Endodermal cell (in vitro differentiated cells): ENCODE measurements at regions not wholly inside any gene's neighbourhood (a gene's known extent, or its start where the extent isn't known, plus 50 kb on each side); places are given as distances from the start of the nearest gene placed in this dataset.

ENCODE experiments used
- DNase-seq: peaks from one replicate; pipeline ENCODE4 v3.0.0-alpha.2; 2017
- H3K27ac ChIP-seq: 2 replicates; pipeline ENCODE4 v1.5.1; 2013; ENCODE audit warnings: mild to moderate bottlenecking, low read depth, low read length, moderate library complexity
- H3K27me3 ChIP-seq: 2 replicates; pipeline ENCODE4 v1.6.1; 2013; ENCODE audit warnings: mild to moderate bottlenecking, low read length, moderate library complexity; ENCODE audit not compliant: insufficient read depth, control insufficient read depth, poor library complexity, severe bottlenecking
- H3K36me3 ChIP-seq: 2 replicates; pipeline ENCODE4 v1.7.0; 2013; ENCODE audit warnings: mild to moderate bottlenecking, low read length, moderate library complexity; ENCODE audit not compliant: control insufficient read depth, insufficient read depth
- H3K4me1 ChIP-seq: one replicate; pipeline ENCODE4 v1.7.0; 2013; ENCODE audit warnings: low read length; ENCODE audit not compliant: control insufficient read depth, insufficient read depth
- H3K4me3 ChIP-seq: 2 replicates; pipeline ENCODE4 v1.5.1; 2013; ENCODE audit warnings: mild to moderate bottlenecking, low read length, moderate library complexity
- H3K9ac ChIP-seq: 2 replicates; pipeline ENCODE4 v1.6.1; 2013; ENCODE audit warnings: mild to moderate bottlenecking, low read length, moderate library complexity; ENCODE audit not compliant: poor library complexity, severe bottlenecking; ENCODE audit errors: extremely low read depth
- H3K9me3 ChIP-seq: 2 replicates; pipeline ENCODE4 v1.6.1; 2013; ENCODE audit warnings: mild to moderate bottlenecking, low read length, moderate library complexity; ENCODE audit not compliant: control insufficient read depth
- H3K27ac Mint-ChIP-seq: 2 replicates; pipeline ENCODE4 v1.8.0; 2020; ENCODE audit warnings: mixed read lengths
- H3K27me3 Mint-ChIP-seq: 2 replicates; pipeline ENCODE4 v1.8.0; 2021; ENCODE audit warnings: mild to moderate bottlenecking, mixed read lengths; ENCODE audit not compliant: insufficient read depth
- H3K36me3 Mint-ChIP-seq: 2 replicates; pipeline ENCODE4 v1.8.0; 2020; ENCODE audit warnings: low read depth, mixed read lengths
- H3K4me1 Mint-ChIP-seq: 2 replicates; pipeline ENCODE4 v1.8.0; 2020; ENCODE audit warnings: mixed read lengths
- H3K4me3 Mint-ChIP-seq: 2 replicates; pipeline ENCODE4 v1.8.0; 2020; ENCODE audit warnings: mild to moderate bottlenecking, moderate library complexity, mixed read lengths
- H3K9me3 Mint-ChIP-seq: 2 replicates; pipeline ENCODE4 v1.8.0; 2020; ENCODE audit warnings: mild to moderate bottlenecking, mixed read lengths
- CTCF ChIP-seq: fragments of 200-600 bp; sonication (generic); conservative IDR thresholded peaks from 2 replicates; pipeline ENCODE4 v1.5.0; 2021; ENCODE audit warnings: antibody characterized with exemption, mild to moderate bottlenecking
- WGBS, 2 experiments: methylation state at CpG; one replicate each; pipeline versions ENCODE4 v1.1.5 to v1.1.7; 2013; ENCODE audit warnings: missing lambda C conversion rate in 2 of 2, mixed read lengths in 1 of 2; ENCODE audit not compliant: insufficient coverage in 1 of 2, insufficient read length in 1 of 2; 5-methylcytosine and 5-hydroxymethylcytosine counted together

- H3K36me3 ChIP-seq = no peaks in the 10 kb centered on the region
- H3K36me3 Mint-ChIP-seq = no peaks in the 10 kb centered on the region
- H3K4me3 ChIP-seq = no peak overlapping the region
- H3K27me3 ChIP-seq = peaks cover 28% of the 10 kb centered on the region
- H3K27ac Mint-ChIP-seq = no peak overlapping the region
- no peak overlapping the region for H3K9ac ChIP-seq
- H3K9me3 Mint-ChIP-seq = no peaks in the 10 kb centered on the region
- no peak for DNase-seq
- H3K4me1 Mint-ChIP-seq = peaks cover 53% of the 10 kb centered on the region
- H3K4me3 Mint-ChIP-seq = no peak overlapping the region
- no peak for TF ChIP-seq CTCF
- peaks cover 6% of the 10 kb centered on the region for H3K4me1 ChIP-seq
- no peaks in the 10 kb centered on the region for H3K9me3 ChIP-seq
- H3K27ac ChIP-seq = no peak overlapping the region
- 85 to 86% methylated on average over 3 to 8 of the region's 8 CpGs for WGBS, 2 experiments
- peaks cover 27% of the 10 kb centered on the region for H3K27me3 Mint-ChIP-seq
Observed at GRCh38 chr12:115450710-115451109, 766.7 kb upstream of the TBX3 start.

DNA sequence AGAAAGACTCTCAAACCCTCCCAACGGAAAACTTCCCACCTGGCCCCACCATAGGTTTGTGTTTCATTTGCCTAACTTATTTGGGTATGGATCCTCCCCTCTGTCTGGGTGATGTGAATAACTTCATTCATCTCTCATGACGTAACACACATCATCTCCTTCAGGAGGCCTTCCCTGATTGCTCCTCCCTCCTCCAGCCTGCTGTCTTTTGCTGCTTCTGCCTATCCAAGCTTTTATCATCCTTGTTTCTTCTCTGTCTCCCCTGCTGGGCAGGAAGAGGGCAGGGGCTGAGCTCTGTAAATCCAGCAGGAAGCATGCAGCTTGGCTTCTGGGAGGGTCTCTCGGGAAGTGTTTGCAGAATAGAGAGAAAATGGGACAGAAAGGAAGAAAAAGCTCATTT, 766.0 kb upstream of the TBX3 start:
- peak; percentile 16 for TF ChIP-seq CTCF
- H3K4me1 Mint-ChIP-seq = peaks cover 47% of the 10 kb centered on the region
- H3K9me3 Mint-ChIP-seq = no peaks in the 10 kb centered on the region
- no peak overlapping the region for H3K9ac ChIP-seq
- no peaks in the 10 kb centered on the region for H3K9me3 ChIP-seq
- H3K27ac Mint-ChIP-seq = no peak overlapping the region
- H3K36me3 Mint-ChIP-seq = no peaks in the 10 kb centered on the region
- WGBS, 2 experiments = 65% methylated on average over 3 of the region's 3 CpGs; no CpG with 5 or more reads in 1 of the 2 experiments
- peaks cover 27% of the 10 kb centered on the region for H3K27me3 Mint-ChIP-seq
- H3K4me1 ChIP-seq = peaks cover 6% of the 10 kb centered on the region
- H3K27ac ChIP-seq = no peak overlapping the region
- no peak overlapping the region for H3K4me3 Mint-ChIP-seq
- peaks cover 28% of the 10 kb centered on the region for H3K27me3 ChIP-seq
- no peaks in the 10 kb centered on the region for H3K36me3 ChIP-seq
- DNase-seq = peak; percentile 79
- H3K4me3 ChIP-seq = no peak overlapping the region

DNA sequence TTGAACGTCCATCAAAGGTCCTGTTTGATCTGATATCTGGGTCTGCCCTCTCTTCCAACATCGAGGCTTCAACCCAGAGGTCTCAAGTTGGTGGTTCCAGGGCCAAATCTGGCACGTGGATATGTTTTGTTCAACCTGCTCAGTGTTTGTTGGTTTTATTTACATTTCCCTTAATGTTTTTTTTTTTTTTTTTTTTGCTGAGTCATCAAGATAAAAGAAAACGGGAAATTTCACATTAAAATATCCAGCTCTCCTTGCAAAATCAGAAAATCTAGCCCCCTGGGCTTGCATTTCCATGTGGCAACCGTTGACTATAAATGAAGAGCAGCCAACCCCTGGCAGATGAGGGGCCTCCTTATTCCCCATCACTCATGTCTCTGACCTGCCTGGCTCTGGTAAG, 765.6 kb upstream of the TBX3 start:
- Histone ChIP-seq H3K27me3 (peaks cover 28% of the 10 kb centered on the region), H3K4me3 (no peak overlapping the region), H3K36me3 (no peaks in the 10 kb centered on the region), H3K4me1 (peaks cover 6% of the 10 kb centered on the region), H3K9me3 (no peaks in the 10 kb centered on the region), H3K9ac (no peak overlapping the region), H3K27ac (no peak overlapping the region)
- WGBS, 2 experiments = 87 to 90% methylated on average over 2 to 5 of the region's 5 CpGs
- H3K4me1 Mint-ChIP-seq = peaks cover 44% of the 10 kb centered on the region
- no peak overlapping the region for H3K4me3 Mint-ChIP-seq
- no peaks in the 10 kb centered on the region for H3K9me3 Mint-ChIP-seq
- peaks cover 27% of the 10 kb centered on the region for H3K27me3 Mint-ChIP-seq
- no peak for DNase-seq
- no peaks in the 10 kb centered on the region for H3K36me3 Mint-ChIP-seq
- H3K27ac Mint-ChIP-seq = no peak overlapping the region
- no peak for TF ChIP-seq CTCF
